Gastroesophageal sphincter (tissue), 3 donors: ENCODE measurements at regions not wholly inside any gene's neighbourhood (a gene's known extent, or its start where the extent isn't known, plus 50 kb on each side); places are given as distances from the start of the nearest gene placed in this dataset.

Experiments
- CTCF ChIP-seq, 4 experiments: fragments of 200-600 bp in 2 of 4; fragments of 450-650 bp in 2 of 4; sonication (generic) in 1 of 4; IDR thresholded peaks; one replicate each; pipeline ENCODE4 v1.5.1; 2017 to 2019; ENCODE audit warnings: antibody characterized with exemption in 4 of 4, mild to moderate bottlenecking in 2 of 4, moderate library complexity in 2 of 4
- POLR2AphosphoS5 ChIP-seq: sonication (generic); formaldehyde crosslinking; IDR thresholded peaks from one replicate; pipeline ENCODE4 v1.6.1; 2017; ENCODE audit warnings: antibody characterized with exemption

DNA sequence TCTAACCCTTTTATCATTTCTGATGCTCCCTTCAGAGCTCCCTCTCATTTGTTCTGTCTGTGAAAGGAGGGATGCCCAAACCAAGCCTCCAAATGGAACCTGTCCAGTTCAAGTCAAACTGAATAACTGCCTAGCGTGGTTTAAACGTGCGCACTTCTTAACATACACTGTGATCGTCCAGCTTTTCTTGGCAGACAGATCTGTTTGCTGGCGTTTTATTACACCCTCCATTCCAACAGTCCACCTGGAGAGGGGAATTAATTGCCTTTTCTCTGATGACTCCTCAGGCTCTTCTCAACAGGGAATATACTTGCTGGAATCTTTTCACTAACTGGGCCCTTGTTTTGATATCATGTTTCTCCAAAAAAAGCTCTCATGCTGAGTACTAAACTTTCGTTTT, 379.2 kb upstream of the POU3F3 start:
- TF ChIP-seq CTCF (IDR thresholded peaks at IDR 0.05) (no peak), POLR2AphosphoS5 (no peak)
